H9 (cell line): ENCODE measurements at regions not wholly inside any gene's neighbourhood (a gene's known extent, or its start where the extent isn't known, plus 50 kb on each side); places are given as distances from the start of the nearest gene placed in this dataset.
"Not testable (repeated sequence)": the region's sequence is repeated elsewhere in the genome, so short reads cannot be mapped to it uniquely, and the experiment has no call there.

Source experiments
- DNase-seq: peaks from one replicate; pipeline ENCODE4 v3.0.0-alpha.2; 2017
- H2AFZ ChIP-seq: one replicate; pipeline ENCODE4 v1.6.1; 2013; ENCODE audit warnings: mild to moderate bottlenecking, low read length, control low read depth, moderate library complexity
- H2AK5ac ChIP-seq: 2 replicates; pipeline ENCODE4 v1.6.1; 2013; ENCODE audit warnings: low read length, control low read depth, mixed read lengths; ENCODE audit not compliant: insufficient read length
- H2BK120ac ChIP-seq: one replicate; pipeline ENCODE4 v1.6.1; 2013; ENCODE audit warnings: low read depth, mild to moderate bottlenecking, low read length, control low read depth, inconsistent platforms; ENCODE audit not compliant: poor library complexity, severe bottlenecking
- H2BK12ac ChIP-seq: 2 replicates; pipeline ENCODE4 v1.6.1; 2013; ENCODE audit warnings: low read length, control low read depth, mixed read lengths, low read depth; ENCODE audit not compliant: insufficient read length
- H2BK15ac ChIP-seq: 2 replicates; pipeline ENCODE4 v1.6.1; 2013; ENCODE audit warnings: low read depth, low read length, control low read depth
- H2BK20ac ChIP-seq: one replicate; pipeline ENCODE4 v1.6.1; 2013; ENCODE audit warnings: low read depth, mild to moderate bottlenecking, low read length, control low read depth, inconsistent platforms; ENCODE audit not compliant: poor library complexity, severe bottlenecking
- H2BK5ac ChIP-seq: 2 replicates; pipeline ENCODE4 v1.6.1; 2013; ENCODE audit warnings: low read length, control low read depth, mixed read lengths; ENCODE audit not compliant: insufficient read length
- H3K14ac ChIP-seq: 2 replicates; pipeline ENCODE4 v1.6.1; 2013; ENCODE audit warnings: low read length, control low read depth; ENCODE audit not compliant: insufficient read depth
- H3K18ac ChIP-seq: 2 replicates; pipeline ENCODE4 v1.6.1; 2013; ENCODE audit warnings: low read depth, mild to moderate bottlenecking, mixed read lengths, low read length, control low read depth; ENCODE audit not compliant: insufficient read length
- H3K23ac ChIP-seq: 2 replicates; pipeline ENCODE4 v1.6.1; 2013; ENCODE audit warnings: low read length, control low read depth, mixed read lengths, low read depth; ENCODE audit not compliant: insufficient read length
- H3K23me2 ChIP-seq: 2 replicates; pipeline ENCODE4 v1.6.1; 2013; ENCODE audit warnings: low read depth, mild to moderate bottlenecking, mixed read lengths, low read length, control low read depth; ENCODE audit not compliant: insufficient read length, poor library complexity, severe bottlenecking
- H3K27ac ChIP-seq: 2 replicates; pipeline ENCODE4 v1.5.1; 2013; ENCODE audit warnings: low read length, control low read depth, mixed read lengths, low read depth; ENCODE audit not compliant: insufficient read length
- H3K27me3 ChIP-seq: 2 replicates; pipeline ENCODE4 v1.6.1; 2013; ENCODE audit warnings: low read length, control low read depth, inconsistent platforms; ENCODE audit not compliant: insufficient read depth
- H3K4ac ChIP-seq: 2 replicates; pipeline ENCODE4 v1.6.1; 2013; ENCODE audit warnings: low read depth, mild to moderate bottlenecking, control low read depth, inconsistent platforms, low read length, moderate library complexity
- H3K4me1 ChIP-seq: 2 replicates; pipeline ENCODE4 v1.6.1; 2013; ENCODE audit warnings: low read length, control low read depth, inconsistent platforms; ENCODE audit not compliant: insufficient read depth
- H3K4me2 ChIP-seq: 2 replicates; pipeline ENCODE4 v1.6.1; 2013; ENCODE audit warnings: low read length, control low read depth, mixed read lengths; ENCODE audit not compliant: insufficient read length, insufficient read depth
- H3K56ac ChIP-seq: 2 replicates; pipeline ENCODE4 v1.6.1; 2013; ENCODE audit warnings: low read depth, mild to moderate bottlenecking, mixed read lengths, low read length, control low read depth; ENCODE audit not compliant: insufficient read length
- H3K79me1 ChIP-seq: 2 replicates; pipeline ENCODE4 v1.6.1; 2013; ENCODE audit warnings: low read depth, mild to moderate bottlenecking, moderate library complexity, low read length, control low read depth, inconsistent platforms; ENCODE audit not compliant: insufficient read depth, poor library complexity, severe bottlenecking
- H3K79me2 ChIP-seq: 2 replicates; pipeline ENCODE4 v1.6.1; 2013; ENCODE audit warnings: low read length, control low read depth, inconsistent platforms; ENCODE audit not compliant: insufficient read depth
- H3K9ac ChIP-seq: 2 replicates; pipeline ENCODE4 v1.6.1; 2013; ENCODE audit warnings: low read length, control low read depth, mixed read lengths; ENCODE audit not compliant: insufficient read length; ENCODE audit errors: extremely low read depth
- H3K9me3 ChIP-seq: one replicate; pipeline ENCODE4 v1.6.1; 2013; ENCODE audit warnings: low read depth, low read length, inconsistent platforms; ENCODE audit not compliant: control insufficient read depth
- H3T11ph ChIP-seq: one replicate; pipeline ENCODE4 v1.6.1; 2013; ENCODE audit warnings: mild to moderate bottlenecking, low read length, control low read depth, inconsistent platforms
- H4K20me1 ChIP-seq: one replicate; pipeline ENCODE4 v1.6.1; 2013; ENCODE audit not compliant: control insufficient read depth, insufficient read length, insufficient read depth
- H4K5ac ChIP-seq: 2 replicates; pipeline ENCODE4 v1.6.1; 2013; ENCODE audit warnings: low read depth, mild to moderate bottlenecking, mixed read lengths, low read length, control low read depth; ENCODE audit not compliant: insufficient read length
- H4K8ac ChIP-seq: replicated peaks from 2 replicates; pipeline ENCODE4 v1.6.1; 2013; ENCODE audit warnings: low read length, control low read depth, mixed read lengths, low read depth; ENCODE audit not compliant: insufficient read length
- H4K91ac ChIP-seq: 2 replicates; pipeline ENCODE4 v1.6.1; 2013; ENCODE audit warnings: low read depth, mild to moderate bottlenecking, moderate library complexity, mixed read lengths, low read length, control low read depth; ENCODE audit not compliant: insufficient read length
- H3K27ac Mint-ChIP-seq, 3 experiments: 2 replicates in 2 of 3; 3 replicates in 1 of 3; pipeline ENCODE4 v1.8.0; 2020 to 2021; ENCODE audit warnings: mixed read lengths in 3 of 3, mild to moderate bottlenecking in 1 of 3, moderate library complexity in 1 of 3
- H3K27me3 Mint-ChIP-seq: 2 replicates; pipeline ENCODE4 v1.8.0; 2021; ENCODE audit warnings: low read depth, mild to moderate bottlenecking, moderate library complexity, mixed read lengths
- H3K36me3 Mint-ChIP-seq, 3 experiments: 2 replicates in 2 of 3; 3 replicates in 1 of 3; pipeline ENCODE4 v1.8.0; 2020 to 2021; ENCODE audit warnings: low read depth in 3 of 3, mixed read lengths in 3 of 3; ENCODE audit not compliant: insufficient read depth in 1 of 3
- H3K4me1 Mint-ChIP-seq, 2 experiments: 2 replicates each; pipeline ENCODE4 v1.8.0; 2020; ENCODE audit warnings: mixed read lengths in 2 of 2
- H3K4me3 Mint-ChIP-seq, 2 experiments: 2 replicates in 1 of 2; 3 replicates in 1 of 2; pipeline ENCODE4 v1.8.0; 2020 to 2021; ENCODE audit warnings: mild to moderate bottlenecking in 2 of 2, mixed read lengths in 2 of 2, moderate library complexity in 1 of 2
- H3K9me3 Mint-ChIP-seq, 2 experiments: 2 replicates in 1 of 2; 3 replicates in 1 of 2; pipeline ENCODE4 v1.8.0; 2020; ENCODE audit warnings: mild to moderate bottlenecking in 2 of 2, mixed read lengths in 2 of 2, moderate library complexity in 1 of 2
- CTCF ChIP-seq: fragments of 200-600 bp; sonication (generic); conservative IDR thresholded peaks from 3 replicates; pipeline ENCODE4 v1.8.0; 2021; ENCODE audit warnings: antibody characterized with exemption, mild to moderate bottlenecking
- WGBS: extraction: QIAGEN DNeasy Blood & Tissue Kit; methylation state at CpG from one replicate; pipeline ENCODE4 v1.1.7; 2013; ENCODE audit warnings: missing lambda C conversion rate, low lambda C conversion rate, mixed read lengths; ENCODE audit not compliant: insufficient read length; ENCODE audit errors: extremely low coverage; 5-methylcytosine and 5-hydroxymethylcytosine counted together

- peak; percentile 60 for TF ChIP-seq CTCF
- not testable (repeated sequence) for H3K4me3 Mint-ChIP-seq, H4K5ac ChIP-seq, H3K18ac ChIP-seq, H2AK5ac ChIP-seq, H3K27me3 ChIP-seq, H3K4ac ChIP-seq, H3K27ac Mint-ChIP-seq, H3K9ac ChIP-seq, H3K4me1 ChIP-seq, H2BK120ac ChIP-seq, H3K23ac ChIP-seq, H3K27me3 Mint-ChIP-seq, H3K79me1 ChIP-seq, H2BK5ac ChIP-seq, H3K56ac ChIP-seq, H3K23me2 ChIP-seq, H3K14ac ChIP-seq, H3K27ac ChIP-seq, H2BK15ac ChIP-seq, H3K4me2 ChIP-seq, H4K8ac ChIP-seq, H2BK12ac ChIP-seq, DNase-seq, H2BK20ac ChIP-seq, H4K20me1 ChIP-seq, H3K79me2 ChIP-seq, H4K91ac ChIP-seq, H3T11ph ChIP-seq, H3K4me1 Mint-ChIP-seq, H2AFZ ChIP-seq
- peaks cover 5 to 100% of the 10 kb centered on the region in 2 experiments for H3K9me3 Mint-ChIP-seq
- H3K36me3 Mint-ChIP-seq, result peaks cover 47 to 93% (median 59%) of the 10 kb centered on the region in 3 experiments
- WGBS, result no CpG with 5 or more reads among the region's 18 CpGs
- peaks cover 98% of the 10 kb centered on the region for H3K9me3 ChIP-seq
Measured at GRCh38 chr14:106348873-106349540, 822.6 kb downstream of the TMEM121 start.

- H2BK20ac ChIP-seq, H2BK12ac ChIP-seq, H2BK15ac ChIP-seq, H4K5ac ChIP-seq, H3T11ph ChIP-seq, H3K79me1 ChIP-seq, H3K27me3 Mint-ChIP-seq, H3K23ac ChIP-seq, H4K91ac ChIP-seq, H3K56ac ChIP-seq, H3K79me2 ChIP-seq, DNase-seq, H3K4me3 Mint-ChIP-seq, H3K9ac ChIP-seq, H3K4ac ChIP-seq, H2BK5ac ChIP-seq, H3K27ac ChIP-seq, H3K4me1 Mint-ChIP-seq, H2BK120ac ChIP-seq, H3K27me3 ChIP-seq, H4K20me1 ChIP-seq, H3K14ac ChIP-seq, H3K4me1 ChIP-seq, H3K23me2 ChIP-seq, H3K18ac ChIP-seq, H2AK5ac ChIP-seq, H2AFZ ChIP-seq, H4K8ac ChIP-seq, H3K4me2 ChIP-seq, H3K27ac Mint-ChIP-seq: not testable (repeated sequence)
- no CpG with 5 or more reads among the region's 7 CpGs for WGBS
- peaks cover 98% of the 10 kb centered on the region for H3K9me3 ChIP-seq
- H3K36me3 Mint-ChIP-seq, result peaks cover 49 to 94% (median 60%) of the 10 kb centered on the region in 3 experiments
- peaks cover 0 to 100% of the 10 kb centered on the region in 2 experiments for H3K9me3 Mint-ChIP-seq
Measured at GRCh38 chr14:106349678-106350457, 823.5 kb downstream of the TMEM121 start.
